GM21515 (cell line): ENCODE measurements at regions not wholly inside any gene's neighbourhood (a gene's known extent, or its start where the extent isn't known, plus 50 kb on each side); places are given as distances from the start of the nearest gene placed in this dataset.
"Not testable (repeated sequence)": the region's sequence is repeated elsewhere in the genome, so short reads cannot be mapped to it uniquely, and the experiment has no call there.

Experiments used
- ATAC-seq: cut with Tn5 transposase; IDR thresholded peaks from one replicate; pipeline ENCODE4 v1.9.1; 2021; ENCODE audit not compliant: unreplicated experiment

DNA sequence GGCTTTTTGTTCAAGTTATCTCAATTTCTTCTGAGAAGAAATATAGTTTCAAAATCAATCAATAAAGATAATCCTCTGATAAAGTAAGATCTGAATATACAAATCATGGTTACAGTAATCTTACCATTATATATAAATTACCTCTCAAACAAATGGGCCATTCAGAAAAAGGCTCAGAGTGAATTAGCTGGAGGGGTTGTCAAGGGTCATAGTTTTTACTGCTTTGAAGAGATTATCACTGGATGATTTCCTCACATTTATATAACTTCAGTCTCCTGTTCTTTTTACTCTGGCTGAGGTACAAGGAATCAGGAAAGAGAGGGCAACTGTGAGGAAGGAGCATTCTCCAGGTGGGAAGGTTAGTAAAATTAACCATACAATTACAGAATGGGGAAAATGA is 148.6 kb upstream of the ELL2 start:
- ATAC-seq, result no peak

DNA sequence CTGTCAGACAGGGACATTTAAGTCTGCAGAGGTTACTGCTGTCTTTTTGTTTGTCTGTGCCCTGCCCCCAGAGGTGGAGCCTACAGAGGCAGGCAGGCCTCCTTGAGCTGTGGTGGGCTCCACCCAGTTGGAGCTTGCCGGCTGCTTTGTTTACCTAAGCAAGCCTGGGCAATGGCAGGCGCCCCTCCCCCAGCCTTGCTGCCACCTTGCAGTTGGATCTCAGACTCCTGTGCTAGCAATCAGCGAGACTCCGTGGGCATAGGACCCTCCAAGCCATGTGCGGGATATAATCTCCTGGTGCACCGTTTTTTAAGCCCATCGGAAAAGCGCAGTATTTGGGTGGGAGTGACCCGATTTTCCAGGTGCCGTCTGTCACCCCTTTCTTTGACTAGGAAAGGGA is 147.0 kb upstream of the ELL2 start:
- not testable (repeated sequence) for ATAC-seq

GRCh38 chr5:96103829-96104228 is 142.2 kb upstream of the ELL2 start:
- ATAC-seq, result not testable (repeated sequence)

DNA sequence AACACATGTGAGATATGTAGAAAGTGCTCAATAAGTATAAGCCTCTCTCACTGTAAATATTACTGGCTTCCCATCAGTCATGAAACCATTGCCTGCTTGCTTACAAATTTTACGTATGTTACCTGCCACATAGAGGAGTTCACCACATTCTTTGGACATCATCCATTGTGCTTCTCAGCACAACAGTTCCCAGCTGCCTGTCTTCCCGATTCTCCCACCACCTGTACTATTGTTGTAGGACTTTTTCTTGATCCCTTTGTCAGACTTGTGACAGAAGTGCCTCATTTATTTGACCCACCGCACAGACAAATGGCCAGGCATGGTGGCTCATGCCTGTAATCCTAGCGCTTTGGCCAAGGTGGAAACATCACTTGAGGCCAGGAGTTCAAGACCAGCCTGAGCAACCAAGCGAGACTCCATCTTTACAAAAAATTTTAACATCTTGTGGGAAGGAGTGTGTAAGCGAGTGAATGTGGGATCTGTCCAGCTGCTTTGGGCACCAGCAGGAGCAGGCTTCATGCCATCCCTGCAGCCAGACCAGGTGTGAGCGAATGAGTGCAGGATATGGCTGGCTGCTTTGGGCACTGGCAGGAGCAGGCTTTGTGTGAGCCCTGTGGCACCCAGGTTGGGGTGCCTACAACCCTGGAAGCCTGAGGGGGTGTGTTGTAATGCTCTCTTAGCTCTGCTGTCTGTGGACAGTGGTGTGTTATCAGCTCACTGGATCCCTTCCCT is 139.9 kb upstream of the ELL2 start:
- no peak for ATAC-seq

DNA sequence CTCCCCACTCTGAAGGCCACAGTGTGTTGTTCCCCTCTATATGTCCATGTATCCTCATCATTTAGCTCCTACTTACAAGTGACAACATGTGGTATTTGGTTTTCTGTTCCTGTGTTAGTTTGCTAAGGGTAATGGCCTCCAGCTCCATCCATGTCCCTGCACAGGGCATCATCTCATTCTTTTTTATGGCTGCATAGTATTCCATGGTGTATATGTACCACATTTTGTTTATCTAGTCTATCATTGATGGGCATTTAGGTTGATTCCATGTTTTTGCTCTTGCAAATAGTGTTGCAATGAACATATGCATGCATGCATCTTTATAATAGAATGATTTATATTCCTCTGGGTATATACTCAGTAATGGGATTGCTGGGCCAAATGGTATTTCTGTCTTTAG is 135.8 kb upstream of the ELL2 start:
- ATAC-seq, result not testable (repeated sequence)

GRCh38 chr5:96096724-96097123 is 135.1 kb upstream of the ELL2 start:
- ATAC-seq, result no peak

GRCh38 chr5:96094904-96095303 is 133.3 kb upstream of the ELL2 start:
- ATAC-seq, result no peak

GRCh38 chr5:96093890-96094381 is 132.3 kb upstream of the ELL2 start:
- ATAC-seq, result no peak

DNA sequence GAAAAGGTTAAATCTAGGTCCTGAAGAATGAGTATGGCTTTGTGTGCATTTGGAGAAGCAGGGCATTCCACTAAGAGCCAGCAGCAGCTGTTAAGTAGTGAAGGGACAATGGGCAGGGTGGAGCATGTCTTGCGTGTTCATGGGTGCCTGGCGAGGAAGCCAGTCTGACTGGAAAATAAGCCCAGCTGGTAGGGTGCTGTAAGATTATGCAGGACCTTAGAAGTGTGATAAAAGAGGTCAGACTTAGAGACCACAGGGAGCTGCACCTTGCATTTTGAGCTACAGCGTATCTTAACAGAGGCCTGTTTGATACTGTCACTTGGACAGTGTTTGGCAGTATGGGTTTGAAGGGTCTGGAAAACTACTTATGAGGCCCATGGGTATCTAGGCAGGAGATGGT is 131.7 kb upstream of the ELL2 start:
- no peak for ATAC-seq

DNA sequence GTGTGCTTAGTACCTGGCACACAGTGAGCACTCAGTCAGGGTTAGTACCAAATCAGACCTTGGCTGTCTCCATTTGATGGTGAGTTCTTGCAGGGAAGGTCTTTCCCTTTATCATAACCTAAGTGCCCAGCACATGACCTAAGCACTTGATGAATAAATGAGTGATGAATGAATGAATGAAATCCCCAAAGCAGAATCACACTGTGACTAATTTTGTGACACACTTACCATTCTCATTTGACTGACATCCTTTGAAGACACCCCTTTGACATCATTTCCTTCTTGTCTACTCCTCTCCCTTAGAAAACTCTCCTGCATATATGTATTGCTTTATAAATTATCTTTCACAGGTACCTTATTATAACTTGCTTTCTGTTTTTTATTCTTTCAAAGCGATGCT is 130.2 kb upstream of the ELL2 start:
- no peak for ATAC-seq

DNA sequence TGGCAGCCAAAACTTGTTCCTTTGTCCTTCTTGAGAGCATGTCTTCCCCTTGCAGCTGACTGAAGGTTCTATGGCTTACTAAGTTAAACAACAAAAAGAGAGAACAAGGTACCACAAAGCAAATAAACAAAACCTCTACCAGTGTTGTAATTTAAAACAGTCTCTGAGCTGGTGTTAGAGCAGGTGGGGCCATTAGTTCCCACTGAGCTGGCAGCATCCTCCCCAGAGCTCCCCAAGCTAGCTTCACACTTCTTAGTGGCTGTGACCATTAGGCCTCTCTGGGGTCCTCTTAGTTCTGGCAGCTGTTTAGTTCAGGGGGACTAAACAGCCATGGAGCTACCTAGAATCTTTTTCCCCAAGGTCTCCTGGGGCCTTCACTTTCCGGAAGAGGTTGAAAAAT is 128.6 kb upstream of the ELL2 start:
- no peak for ATAC-seq

DNA sequence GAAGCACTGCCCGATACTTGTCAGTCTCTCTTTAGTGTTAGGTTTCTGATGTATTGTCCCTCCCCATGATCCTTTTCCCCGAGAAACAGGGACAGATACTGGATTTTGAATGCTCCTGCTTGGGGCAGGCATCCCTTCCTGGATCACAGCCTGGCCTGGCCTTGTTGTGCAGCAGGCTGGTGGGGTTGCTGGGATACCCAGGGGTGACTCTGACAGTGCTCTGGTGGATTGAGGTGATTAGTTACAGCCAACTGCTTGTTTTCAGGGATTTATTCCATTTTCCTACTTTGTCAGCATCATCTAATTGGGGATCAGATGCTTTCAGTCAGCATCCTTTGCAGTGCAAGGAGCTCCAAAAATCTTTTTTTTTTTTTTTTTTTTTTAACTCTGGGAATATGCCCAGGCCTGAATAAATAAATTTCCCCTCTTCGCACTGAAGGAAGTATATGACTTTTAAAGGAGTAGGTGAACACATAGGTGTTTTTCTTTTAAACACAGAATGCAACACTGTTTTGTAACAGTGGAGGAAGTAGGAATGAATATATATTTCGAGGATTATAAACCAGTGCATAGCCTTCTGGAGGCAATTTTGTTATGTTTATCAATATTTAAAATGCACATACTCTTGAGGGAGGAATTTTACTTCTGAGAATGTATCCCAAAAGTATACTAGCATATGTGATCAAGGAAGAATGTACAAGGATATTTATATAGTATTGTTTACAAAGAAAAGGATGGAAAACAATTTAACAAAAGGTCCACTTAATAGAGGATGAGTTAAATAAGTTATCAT is 127.3 kb upstream of the ELL2 start:
- ATAC-seq, result no peak

- ATAC-seq, result no peak
Observed at GRCh38 chr5:96087939-96088338, 126.3 kb upstream of the ELL2 start.

DNA sequence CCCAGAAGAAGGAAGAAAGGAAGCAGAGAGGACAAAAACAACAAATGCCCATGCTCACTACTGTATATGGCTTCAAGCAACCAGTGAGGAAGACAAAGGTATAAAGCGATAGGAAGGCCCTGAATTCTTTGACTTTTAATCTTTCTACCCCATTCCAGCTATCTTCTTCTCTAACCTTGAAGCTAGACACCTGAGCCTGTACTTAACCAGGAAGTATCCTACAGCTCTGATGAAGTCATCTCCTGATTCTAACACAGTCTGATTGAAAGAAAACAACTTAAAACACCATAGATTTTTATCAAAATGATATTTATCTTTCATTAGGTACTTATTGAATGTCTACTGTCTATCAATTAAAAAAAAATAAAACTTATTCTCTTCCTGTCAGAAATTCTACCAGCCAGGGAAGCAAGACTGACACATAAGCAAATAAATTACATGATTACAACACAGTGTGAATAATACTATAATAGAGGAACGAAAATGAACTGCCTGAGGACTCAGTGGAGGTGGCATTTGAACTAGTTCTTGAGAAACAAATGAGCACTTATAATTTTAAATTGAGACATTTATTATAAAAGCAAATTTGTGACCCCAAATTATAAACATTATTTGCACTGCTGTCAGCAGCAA is 123.3 kb upstream of the ELL2 start:
- no peak for ATAC-seq

GRCh38 chr5:96083361-96083881 is 121.8 kb upstream of the ELL2 start:
- no peak for ATAC-seq

DNA sequence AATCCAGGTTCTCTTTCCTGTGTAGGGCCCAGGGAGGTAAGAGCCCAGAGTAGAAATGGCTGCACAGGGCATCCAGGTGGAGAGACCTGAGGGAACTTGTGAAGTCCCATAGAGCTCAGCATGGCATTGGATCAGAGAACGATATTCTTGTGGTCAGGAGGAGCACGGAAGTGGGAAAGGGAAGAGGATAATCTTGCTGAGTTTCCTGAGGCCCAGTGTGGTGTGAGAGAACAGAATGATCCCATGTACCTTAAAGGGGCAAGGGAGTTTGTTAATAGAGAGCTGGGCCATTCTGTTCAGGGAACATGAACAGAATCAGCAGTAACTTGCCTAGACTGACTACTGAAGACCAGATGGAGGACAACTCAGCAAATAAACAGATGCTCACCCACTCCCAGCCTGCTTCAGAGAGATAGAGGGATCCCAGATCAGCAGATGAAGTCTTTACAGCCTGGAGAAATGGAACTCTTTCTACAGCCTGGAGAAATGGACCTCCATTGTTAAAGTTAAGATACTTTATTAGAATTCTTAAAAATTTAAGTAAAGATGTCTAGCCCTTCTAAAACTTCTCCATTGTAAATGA is 119.7 kb upstream of the ELL2 start:
- no peak for ATAC-seq

- ATAC-seq, result no peak
Observed at GRCh38 chr5:96080557-96080956, 118.9 kb upstream of the ELL2 start.

DNA sequence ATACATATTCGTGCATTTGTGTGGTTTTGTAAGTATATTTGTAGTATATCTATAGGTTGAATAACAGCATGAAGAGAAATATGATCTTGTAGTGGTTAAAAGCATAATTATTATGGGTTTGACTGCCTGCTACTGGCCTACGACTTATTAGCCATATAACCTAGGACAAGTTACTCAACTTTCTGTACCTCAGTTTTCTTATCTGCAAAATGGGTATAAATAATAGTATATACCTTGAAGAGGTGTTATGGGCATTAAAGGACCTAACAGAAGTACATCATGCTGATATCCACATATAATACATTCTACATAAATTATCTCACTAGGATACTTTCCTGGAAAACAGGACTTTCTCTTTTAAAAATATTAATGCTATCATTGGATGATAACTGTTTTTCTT is 118.3 kb upstream of the ELL2 start:
- no peak for ATAC-seq

DNA sequence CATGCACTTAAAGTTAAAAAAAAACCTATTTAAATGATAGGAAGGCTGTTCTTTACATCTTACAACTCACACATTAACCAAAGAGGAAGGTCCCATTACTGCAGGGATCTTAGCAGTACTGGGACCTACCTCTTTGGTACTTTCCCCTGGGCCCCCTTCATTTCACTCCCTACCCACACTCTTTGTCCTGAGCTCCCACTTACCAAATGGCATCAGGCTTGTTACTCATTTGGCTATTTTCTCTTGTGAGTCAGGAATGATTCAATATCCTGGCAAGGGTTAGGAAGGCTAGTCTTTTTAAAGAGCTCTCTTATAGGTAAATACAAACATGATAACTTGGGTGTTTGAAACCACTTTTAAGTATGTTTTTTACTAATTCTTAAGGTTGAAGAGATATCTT is 117.4 kb upstream of the ELL2 start:
- ATAC-seq, result no peak

GRCh38 chr5:96076451-96076850 is 114.8 kb upstream of the ELL2 start:
- ATAC-seq, result no peak

- no peak for ATAC-seq
Observed at GRCh38 chr5:96075579-96076289, 114.1 kb upstream of the ELL2 start.
